SU-DHL-6 (cell line): ENCODE measurements at regions not wholly inside any gene's neighbourhood (a gene's known extent, or its start where the extent isn't known, plus 50 kb on each side); places are given as distances from the start of the nearest gene placed in this dataset.

Experiments
- H2AFZ ChIP-seq: fragments of 200-600 bp; sonication (generic); 2 replicates; pipeline ENCODE4 v1.6.1; 2014; ENCODE audit warnings: low read depth, mild to moderate bottlenecking, moderate library complexity, mixed read lengths, antibody characterized with exemption, low read length; ENCODE audit not compliant: severe bottlenecking
- H3F3A ChIP-seq: fragments of 200-600 bp; shearing (Covaris generic); 2 replicates; pipeline ENCODE4 v1.6.0; 2016; ENCODE audit warnings: antibody characterized with exemption, mild to moderate bottlenecking; ENCODE audit not compliant: insufficient read depth
- H3K27ac ChIP-seq: fragments of 200-600 bp; sonication (generic); 2 replicates; pipeline ENCODE4 v1.5.1; 2016; ENCODE audit warnings: low read depth, mild to moderate bottlenecking, low read length, moderate library complexity, mixed read lengths
- H3K27me3 ChIP-seq: fragments of 200-600 bp; sonication (generic), shearing (Covaris generic); 2 replicates; pipeline ENCODE4 v1.6.0; 2014; ENCODE audit warnings: mild to moderate bottlenecking, low read length
- H3K36me3 ChIP-seq: fragments of 200-600 bp; sonication (generic); 2 replicates; pipeline ENCODE4 v1.6.1; 2014; ENCODE audit warnings: mild to moderate bottlenecking, low read length, mixed read lengths
- H3K4me2 ChIP-seq: fragments of 300-600, 200-600 bp; shearing (Covaris generic), sonication (generic); 2 replicates; pipeline ENCODE4 v1.6.0; 2014; ENCODE audit warnings: low read length, low read depth, mild to moderate bottlenecking; ENCODE audit not compliant: poor library complexity, severe bottlenecking
- H3K4me3 ChIP-seq: fragments of 200-600 bp; sonication (generic); 2 replicates; pipeline ENCODE4 v1.5.1; 2014; ENCODE audit warnings: antibody characterized with exemption, low read length, mild to moderate bottlenecking, mixed read lengths; ENCODE audit not compliant: insufficient read depth, poor library complexity, severe bottlenecking
- H3K79me2 ChIP-seq: fragments of 200-600 bp; sonication (generic); 2 replicates; pipeline ENCODE4 v1.6.1; 2014; ENCODE audit warnings: mild to moderate bottlenecking, low read length, moderate library complexity; ENCODE audit not compliant: insufficient read depth
- H3K9ac ChIP-seq: fragments of 200-600 bp; sonication (generic); 2 replicates; pipeline ENCODE4 v1.7.0; 2014; ENCODE audit warnings: mild to moderate bottlenecking, low read length
- H3K9me2 ChIP-seq: fragments of 200-600 bp; sonication (generic); replicated peaks from 2 replicates; pipeline ENCODE4 v1.6.1; 2014; ENCODE audit warnings: low read length; ENCODE audit not compliant: insufficient read depth
- H3K9me3 ChIP-seq: fragments of 200-600 bp; sonication (generic); 2 replicates; pipeline ENCODE4 v1.6.1; 2014; ENCODE audit warnings: low read length, mixed read lengths; ENCODE audit not compliant: insufficient read depth
- H4K20me1 ChIP-seq: fragments of 200-600 bp; sonication (generic); 2 replicates; pipeline ENCODE4 v1.6.1; 2014; ENCODE audit warnings: low read depth, mild to moderate bottlenecking, antibody characterized with exemption, low read length, moderate library complexity, mixed read lengths
- EZH2phosphoT487 ChIP-seq: fragments of 200-600 bp; sonication (generic), shearing (Covaris generic); conservative IDR thresholded peaks from 2 replicates; pipeline ENCODE4 v1.6.1; 2018; ENCODE audit warnings: mild to moderate bottlenecking, antibody characterized with exemption, low read length, moderate library complexity, mixed read lengths
- TF ChIP-seq, protein P1 (sequence below): fragments of 200-600 bp; sonication (generic); IDR thresholded peaks from one replicate; pipeline ENCODE4 v1.5.1; 2017; ENCODE audit warnings: antibody characterized with exemption, mild to moderate bottlenecking, low read length, moderate library complexity; ENCODE audit not compliant: insufficient read depth, poor library complexity, severe bottlenecking

DNA sequence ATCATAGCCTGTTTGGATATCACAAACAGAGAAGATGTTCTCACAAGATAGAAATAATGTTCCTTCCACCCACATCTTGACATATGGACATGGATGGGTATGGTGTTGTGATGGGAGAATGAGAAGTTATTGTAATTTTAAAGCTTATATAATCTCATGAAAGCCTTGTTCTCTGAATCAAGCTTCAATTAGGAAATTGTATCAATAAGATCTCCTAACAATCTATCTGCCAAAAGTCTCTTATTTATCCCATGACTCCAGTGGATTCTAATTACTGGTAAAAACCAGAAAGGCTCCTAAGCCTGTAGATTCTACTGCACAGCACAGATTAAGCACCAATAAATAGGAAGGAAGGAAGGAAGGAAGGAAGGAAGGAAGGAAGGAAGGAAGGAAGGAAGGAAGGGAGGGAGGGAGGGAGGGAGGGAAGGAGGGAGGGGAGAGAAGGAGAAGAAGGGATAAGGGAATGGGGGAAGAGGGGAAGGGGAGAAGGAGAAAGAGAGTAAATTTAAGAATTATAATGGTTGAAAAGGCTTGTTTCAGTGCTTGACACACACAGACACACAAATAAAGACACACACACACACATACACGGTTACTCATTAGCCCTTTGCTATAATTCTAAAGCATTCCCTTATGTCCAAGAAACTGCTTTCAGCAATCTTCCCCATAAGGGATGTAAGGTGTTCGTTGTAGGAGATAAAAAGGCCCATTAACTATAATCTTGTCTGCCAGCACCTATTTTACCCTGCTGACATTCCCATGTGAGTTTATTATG is 258.0 kb upstream of the API5 start:
- no peaks in the 10 kb centered on the region for H3K36me3 ChIP-seq
- H4K20me1 ChIP-seq, result no peaks in the 10 kb centered on the region
- TF ChIP-seq, protein P1, sequence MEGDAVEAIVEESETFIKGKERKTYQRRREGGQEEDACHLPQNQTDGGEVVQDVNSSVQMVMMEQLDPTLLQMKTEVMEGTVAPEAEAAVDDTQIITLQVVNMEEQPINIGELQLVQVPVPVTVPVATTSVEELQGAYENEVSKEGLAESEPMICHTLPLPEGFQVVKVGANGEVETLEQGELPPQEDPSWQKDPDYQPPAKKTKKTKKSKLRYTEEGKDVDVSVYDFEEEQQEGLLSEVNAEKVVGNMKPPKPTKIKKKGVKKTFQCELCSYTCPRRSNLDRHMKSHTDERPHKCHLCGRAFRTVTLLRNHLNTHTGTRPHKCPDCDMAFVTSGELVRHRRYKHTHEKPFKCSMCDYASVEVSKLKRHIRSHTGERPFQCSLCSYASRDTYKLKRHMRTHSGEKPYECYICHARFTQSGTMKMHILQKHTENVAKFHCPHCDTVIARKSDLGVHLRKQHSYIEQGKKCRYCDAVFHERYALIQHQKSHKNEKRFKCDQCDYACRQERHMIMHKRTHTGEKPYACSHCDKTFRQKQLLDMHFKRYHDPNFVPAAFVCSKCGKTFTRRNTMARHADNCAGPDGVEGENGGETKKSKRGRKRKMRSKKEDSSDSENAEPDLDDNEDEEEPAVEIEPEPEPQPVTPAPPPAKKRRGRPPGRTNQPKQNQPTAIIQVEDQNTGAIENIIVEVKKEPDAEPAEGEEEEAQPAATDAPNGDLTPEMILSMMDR, result no peak
- TF ChIP-seq EZH2phosphoT487, result no peak
- no peak overlapping the region for H3K9ac ChIP-seq
- H3K79me2 ChIP-seq, result no peaks in the 10 kb centered on the region
- no peaks in the 10 kb centered on the region for H3K27me3 ChIP-seq
- no peak overlapping the region for H3K4me2 ChIP-seq
- H3K4me3 ChIP-seq, result no peak overlapping the region
- H3K9me2 ChIP-seq, result no peaks in the 10 kb centered on the region
- H2AFZ ChIP-seq, result no peak overlapping the region
- H3K27ac ChIP-seq, result no peak overlapping the region
- no peaks in the 10 kb centered on the region for H3K9me3 ChIP-seq
- no peaks in the 10 kb centered on the region for H3F3A ChIP-seq

DNA sequence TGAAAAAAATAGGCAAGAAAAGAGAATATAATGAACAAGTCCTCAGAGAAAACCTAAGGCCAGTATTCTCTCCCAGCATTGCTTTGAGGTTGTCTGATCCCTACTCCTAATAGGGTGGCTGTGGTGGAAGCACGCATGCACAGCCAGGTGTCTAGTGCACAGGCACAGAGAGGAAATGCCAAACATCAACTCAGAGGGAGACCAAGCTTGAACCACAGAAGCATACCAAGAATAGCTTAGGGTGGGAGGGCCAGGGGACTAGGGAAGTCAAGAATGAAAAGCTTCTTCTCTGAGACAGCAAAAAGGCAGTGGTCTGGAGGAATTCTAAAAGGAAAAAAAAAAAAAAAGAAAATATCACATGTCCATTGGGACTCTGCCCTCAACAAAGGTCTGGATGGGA is 244.1 kb upstream of the API5 start:
- Histone ChIP-seq H3F3A (no peaks in the 10 kb centered on the region), H3K27me3 (no peaks in the 10 kb centered on the region), H3K9me2 (no peaks in the 10 kb centered on the region), H3K4me3 (no peak overlapping the region), H3K9me3 (no peaks in the 10 kb centered on the region), H3K79me2 (no peaks in the 10 kb centered on the region), H3K4me2 (no peak overlapping the region), H3K36me3 (no peaks in the 10 kb centered on the region), H4K20me1 (no peaks in the 10 kb centered on the region), H3K27ac (no peak overlapping the region), H2AFZ (no peak overlapping the region), H3K9ac (no peak overlapping the region)
- TF ChIP-seq, protein P1, result no peak
- TF ChIP-seq EZH2phosphoT487, result no peak

DNA sequence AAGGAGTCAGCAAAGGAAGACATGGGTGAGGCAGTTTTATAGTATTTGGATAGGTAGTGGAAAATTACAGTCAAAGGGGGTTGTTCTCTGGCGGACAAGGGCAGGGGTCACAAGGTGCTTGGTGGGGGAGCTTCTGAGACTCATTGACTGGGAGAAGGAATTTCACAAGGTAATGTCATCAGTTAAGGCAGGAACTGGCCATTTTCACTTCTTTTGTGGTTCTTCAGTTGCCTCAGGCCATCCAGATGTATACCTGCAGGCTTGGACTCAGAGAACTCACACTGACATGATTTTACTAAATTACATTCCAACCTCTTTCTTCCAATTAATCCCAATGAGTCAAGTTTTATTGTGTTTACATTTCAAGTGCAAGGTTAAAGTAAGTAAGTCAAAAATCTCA is 240.5 kb upstream of the API5 start:
- Histone ChIP-seq H3K79me2 (no peaks in the 10 kb centered on the region), H3K9me3 (no peaks in the 10 kb centered on the region), H3K9ac (no peak overlapping the region), H2AFZ (no peak overlapping the region), H3K4me2 (no peak overlapping the region), H4K20me1 (no peaks in the 10 kb centered on the region), H3K27ac (no peak overlapping the region), H3K4me3 (no peak overlapping the region), H3K9me2 (no peaks in the 10 kb centered on the region), H3F3A (no peaks in the 10 kb centered on the region), H3K36me3 (no peaks in the 10 kb centered on the region), H3K27me3 (no peaks in the 10 kb centered on the region)
- TF ChIP-seq, protein P1, result no peak
- TF ChIP-seq EZH2phosphoT487, result no peak
